GM23338 (cell line): ENCODE measurements at regions not wholly inside any gene's neighbourhood (a gene's known extent, or its start where the extent isn't known, plus 50 kb on each side); places are given as distances from the start of the nearest gene placed in this dataset.

ENCODE experiments used
- ATAC-seq: fragments of 200-7000 bp; cut with Tn5 transposase; 3 replicates; pipeline ENCODE4 v1.9.1; 2020
- DNase-seq: peaks from one replicate; pipeline ENCODE4 v3.0.0-alpha.2; 2015; ENCODE audit warnings: low spot score
- H2AFZ ChIP-seq: fragments of 200-600 bp; sonication (generic); 2 replicates; pipeline ENCODE4 v1.8.0; 2016; ENCODE audit warnings: antibody characterized with exemption, mild to moderate bottlenecking, moderate library complexity
- H3F3A ChIP-seq: fragments of 200-600 bp; sonication (generic); replicated peaks from 2 replicates; pipeline ENCODE4 v1.8.0; 2017; ENCODE audit warnings: antibody characterized with exemption, mixed run types, low read depth
- H3K27ac ChIP-seq: fragments of 200-600 bp; sonication (generic); 2 replicates; pipeline ENCODE4 v1.6.1; 2016; ENCODE audit warnings: low read depth
- H3K27me3 ChIP-seq: fragments of 200-600 bp; sonication (generic); 2 replicates; pipeline ENCODE4 v1.8.0; 2016; ENCODE audit warnings: mild to moderate bottlenecking, mixed run types, moderate library complexity; ENCODE audit not compliant: insufficient read depth
- H3K36me3 ChIP-seq: fragments of 200-600 bp; sonication (generic); 2 replicates; pipeline ENCODE4 v1.8.0; 2016; ENCODE audit warnings: mild to moderate bottlenecking; ENCODE audit not compliant: insufficient read depth
- H3K4me1 ChIP-seq: fragments of 200-600 bp; sonication (generic); 2 replicates; pipeline ENCODE4 v1.8.0; 2016; ENCODE audit warnings: mild to moderate bottlenecking, moderate library complexity; ENCODE audit not compliant: insufficient read depth
- H3K4me2 ChIP-seq: fragments of 200-600 bp; sonication (generic); 2 replicates; pipeline ENCODE4 v1.7.1; 2017; ENCODE audit warnings: mixed run types
- H3K4me3 ChIP-seq: fragments of 200-600 bp; sonication (generic); 2 replicates; pipeline ENCODE4 v1.6.1; 2016; ENCODE audit warnings: mixed run types
- H3K79me2 ChIP-seq: fragments of 200-600 bp; sonication (generic); replicated peaks from 2 replicates; pipeline ENCODE4 v1.8.0; 2017; ENCODE audit warnings: mild to moderate bottlenecking; ENCODE audit not compliant: insufficient read depth
- H3K9me2 ChIP-seq: fragments of 200-600 bp; sonication (generic); 2 replicates; pipeline ENCODE4 v1.8.0; 2017; ENCODE audit not compliant: insufficient read depth
- H4K20me1 ChIP-seq: fragments of 200-600 bp; sonication (generic); replicated peaks from 2 replicates; pipeline ENCODE4 v1.8.0; 2017; ENCODE audit warnings: mild to moderate bottlenecking; ENCODE audit not compliant: insufficient read depth
- H3K27ac Mint-ChIP-seq: 2 replicates; pipeline ENCODE4 v1.8.0; 2020; ENCODE audit warnings: inconsistent platforms, mild to moderate bottlenecking, moderate library complexity, mixed read lengths
- H3K27me3 Mint-ChIP-seq: 3 replicates; pipeline ENCODE4 v1.8.0; 2022; ENCODE audit warnings: low read depth, mild to moderate bottlenecking, moderate library complexity, mixed read lengths, inconsistent platforms; ENCODE audit not compliant: insufficient read depth, poor library complexity
- H3K36me3 Mint-ChIP-seq: 3 replicates; pipeline ENCODE4 v1.8.0; 2021; ENCODE audit warnings: low read depth, mild to moderate bottlenecking, inconsistent platforms, moderate library complexity, mixed read lengths
- H3K4me1 Mint-ChIP-seq: 3 replicates; pipeline ENCODE4 v1.8.0; 2020; ENCODE audit warnings: mild to moderate bottlenecking, inconsistent platforms, mixed read lengths
- H3K4me3 Mint-ChIP-seq: 3 replicates; pipeline ENCODE4 v1.8.0; 2021; ENCODE audit warnings: moderate library complexity, mild to moderate bottlenecking, inconsistent platforms, mixed read lengths
- H3K9me3 Mint-ChIP-seq: 3 replicates; pipeline ENCODE4 v1.8.0; 2020; ENCODE audit warnings: moderate library complexity, mild to moderate bottlenecking, inconsistent platforms, mixed read lengths
- EZH2 ChIP-seq: fragments of 200-600 bp; sonication (generic); IDR thresholded peaks from one replicate; pipeline ENCODE4 v1.8.0; 2017; ENCODE audit warnings: antibody characterized with exemption, mild to moderate bottlenecking, low read depth; ENCODE audit not compliant: unreplicated experiment
- EZH2phosphoT487 ChIP-seq: fragments of 200-600 bp; sonication (generic); IDR thresholded peaks from one replicate; pipeline ENCODE4 v1.8.1; 2018; ENCODE audit warnings: antibody characterized with exemption; ENCODE audit not compliant: unreplicated experiment
- NANOG ChIP-seq: IDR thresholded peaks from 2 replicates; pipeline ENCODE4 v1.6.1; 2016; ENCODE audit warnings: antibody characterized with exemption, borderline replicate concordance
- POLR2AphosphoS5 ChIP-seq: IDR thresholded peaks from 2 replicates; pipeline ENCODE4 v1.6.1; 2016; ENCODE audit warnings: antibody characterized with exemption, low read depth
- REST ChIP-seq: IDR thresholded peaks from one replicate; pipeline ENCODE4 v1.6.1; 2018; ENCODE audit warnings: antibody characterized with exemption; ENCODE audit not compliant: unreplicated experiment
- STAT1 ChIP-seq: IDR thresholded peaks from one replicate; pipeline ENCODE4 v1.6.1; 2016; ENCODE audit warnings: antibody characterized with exemption; ENCODE audit not compliant: unreplicated experiment
- ZNF114 ChIP-seq: fragments of 250-450 bp; sonication (Bioruptor Pico); IDR thresholded peaks from 2 replicates; pipeline ENCODE4 v1.5.0; 2020; ENCODE audit warnings: mild to moderate bottlenecking, moderate library complexity
- ZNF331 ChIP-seq: fragments of 250-450 bp; sonication (Bioruptor Pico); IDR thresholded peaks from 2 replicates; pipeline ENCODE4 v1.5.0; 2020; ENCODE audit warnings: low read depth, mild to moderate bottlenecking, moderate library complexity
- TF ChIP-seq, protein P1 (sequence below): IDR thresholded peaks from 2 replicates; pipeline ENCODE4 v1.6.1; 2016; ENCODE audit warnings: antibody characterized with exemption
- TF ChIP-seq, protein P2 (sequence below), 2 experiments: fragments of 200-600 bp in 1 of 2; sonication (generic) in 1 of 2; conservative IDR thresholded peaks; 2 replicates each; pipeline versions ENCODE4 v1.5.1 to v1.6.1; 2016 to 2017; ENCODE audit warnings: antibody characterized with exemption in 2 of 2, low read depth in 2 of 2, mild to moderate bottlenecking in 2 of 2, moderate library complexity in 1 of 2

DNA sequence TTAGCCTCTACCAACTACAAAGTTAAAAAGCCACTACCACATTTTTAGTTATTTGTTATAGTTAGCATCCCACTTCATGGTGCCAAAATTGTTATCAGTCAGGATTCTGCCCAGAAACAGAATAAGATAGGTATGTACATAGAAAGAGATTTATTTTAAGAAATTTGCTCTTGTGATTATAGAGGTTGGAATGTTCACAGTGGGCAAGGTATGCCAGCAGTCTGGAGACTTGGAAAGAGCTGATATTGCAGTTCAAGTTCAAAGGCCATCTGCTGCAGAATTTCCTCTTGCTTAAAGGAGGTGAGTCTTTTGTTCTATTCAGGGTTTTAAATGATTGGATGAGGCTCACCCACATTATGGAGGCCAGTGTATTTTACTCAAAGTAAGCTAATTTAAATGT, 143.8 kb upstream of the POU1F1 start (continued):
- TF ChIP-seq EZH2phosphoT487 (no peak), ZNF114 (CRISPR knock-in tag) (no peak), REST (no peak), STAT1 (no peak)
- TF ChIP-seq, protein P1, sequence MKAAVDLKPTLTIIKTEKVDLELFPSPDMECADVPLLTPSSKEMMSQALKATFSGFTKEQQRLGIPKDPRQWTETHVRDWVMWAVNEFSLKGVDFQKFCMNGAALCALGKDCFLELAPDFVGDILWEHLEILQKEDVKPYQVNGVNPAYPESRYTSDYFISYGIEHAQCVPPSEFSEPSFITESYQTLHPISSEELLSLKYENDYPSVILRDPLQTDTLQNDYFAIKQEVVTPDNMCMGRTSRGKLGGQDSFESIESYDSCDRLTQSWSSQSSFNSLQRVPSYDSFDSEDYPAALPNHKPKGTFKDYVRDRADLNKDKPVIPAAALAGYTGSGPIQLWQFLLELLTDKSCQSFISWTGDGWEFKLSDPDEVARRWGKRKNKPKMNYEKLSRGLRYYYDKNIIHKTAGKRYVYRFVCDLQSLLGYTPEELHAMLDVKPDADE, result no peak
- TF ChIP-seq, protein P2, sequence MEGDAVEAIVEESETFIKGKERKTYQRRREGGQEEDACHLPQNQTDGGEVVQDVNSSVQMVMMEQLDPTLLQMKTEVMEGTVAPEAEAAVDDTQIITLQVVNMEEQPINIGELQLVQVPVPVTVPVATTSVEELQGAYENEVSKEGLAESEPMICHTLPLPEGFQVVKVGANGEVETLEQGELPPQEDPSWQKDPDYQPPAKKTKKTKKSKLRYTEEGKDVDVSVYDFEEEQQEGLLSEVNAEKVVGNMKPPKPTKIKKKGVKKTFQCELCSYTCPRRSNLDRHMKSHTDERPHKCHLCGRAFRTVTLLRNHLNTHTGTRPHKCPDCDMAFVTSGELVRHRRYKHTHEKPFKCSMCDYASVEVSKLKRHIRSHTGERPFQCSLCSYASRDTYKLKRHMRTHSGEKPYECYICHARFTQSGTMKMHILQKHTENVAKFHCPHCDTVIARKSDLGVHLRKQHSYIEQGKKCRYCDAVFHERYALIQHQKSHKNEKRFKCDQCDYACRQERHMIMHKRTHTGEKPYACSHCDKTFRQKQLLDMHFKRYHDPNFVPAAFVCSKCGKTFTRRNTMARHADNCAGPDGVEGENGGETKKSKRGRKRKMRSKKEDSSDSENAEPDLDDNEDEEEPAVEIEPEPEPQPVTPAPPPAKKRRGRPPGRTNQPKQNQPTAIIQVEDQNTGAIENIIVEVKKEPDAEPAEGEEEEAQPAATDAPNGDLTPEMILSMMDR (conservative IDR thresholded peaks at IDR 0.05; ENCODE audit: low read depth in 2 of 2), result no peak

- Mint-ChIP-seq H3K4me3 (no peak overlapping the region), H3K4me1 (no peaks in the 10 kb centered on the region), H3K27ac (no peak overlapping the region), H3K27me3 (no peaks in the 10 kb centered on the region), H3K9me3 (no peaks in the 10 kb centered on the region), H3K36me3 (no peaks in the 10 kb centered on the region)
- H3K4me1 ChIP-seq, result no peaks in the 10 kb centered on the region
- H3F3A ChIP-seq, result no peaks in the 10 kb centered on the region
- H3K27me3 ChIP-seq, result no peaks in the 10 kb centered on the region
- no peaks in the 10 kb centered on the region for H3K79me2 ChIP-seq
- H3K4me3 ChIP-seq, result no peak overlapping the region
- DNase-seq, result no peak
- H4K20me1 ChIP-seq, result no peaks in the 10 kb centered on the region
- ATAC-seq, result no peak
- H2AFZ ChIP-seq, result no peak overlapping the region
- no peak overlapping the region for H3K27ac ChIP-seq
- no peak overlapping the region for H3K4me2 ChIP-seq
- H3K9me2 ChIP-seq, result no peaks in the 10 kb centered on the region
- no peaks in the 10 kb centered on the region for H3K36me3 ChIP-seq
- TF ChIP-seq NANOG (no peak), ZNF331 (CRISPR knock-in tag) (no peak), EZH2phosphoT487 (no peak), STAT1 (no peak), EZH2 (no peak), POLR2AphosphoS5 (no peak)
- TF ChIP-seq, protein P2 (conservative IDR thresholded peaks at IDR 0.05; ENCODE audit: low read depth in 2 of 2), result no peak
- TF ChIP-seq, protein P1, result no peak
Observed at GRCh38 chr3:87414271-87414670, 137.9 kb upstream of the POU1F1 start.
